Mesodermal cell (in vitro differentiated cells): ENCODE measurements at regions not wholly inside any gene's neighbourhood (a gene's known extent, or its start where the extent isn't known, plus 50 kb on each side); places are given as distances from the start of the nearest gene placed in this dataset.

Experiments used
- H3K27ac ChIP-seq: 2 replicates; pipeline ENCODE4 v1.7.0; 2013; ENCODE audit warnings: mild to moderate bottlenecking, low read depth, low read length, moderate library complexity; ENCODE audit not compliant: severe bottlenecking
- H3K36me3 ChIP-seq: 2 replicates; pipeline ENCODE4 v1.7.1; 2013; ENCODE audit warnings: mild to moderate bottlenecking, low read length, moderate library complexity; ENCODE audit not compliant: control insufficient read depth, insufficient read depth
- H3K4me1 ChIP-seq: one replicate; pipeline ENCODE4 v1.7.1; 2013; ENCODE audit warnings: mild to moderate bottlenecking, low read length; ENCODE audit not compliant: insufficient read depth, control insufficient read depth, poor library complexity, severe bottlenecking
- H3K4me3 ChIP-seq: 2 replicates; pipeline ENCODE4 v1.7.0; 2013; ENCODE audit warnings: low read length, control low read depth, mild to moderate bottlenecking; ENCODE audit not compliant: insufficient read depth, poor library complexity, severe bottlenecking; ENCODE audit errors: extremely low read depth
- H3K9me3 ChIP-seq: 2 replicates; pipeline ENCODE4 v1.7.1; 2013; ENCODE audit warnings: mild to moderate bottlenecking, low read length, moderate library complexity; ENCODE audit not compliant: control insufficient read depth
- WGBS, 2 experiments: methylation state at CpG; one replicate each; pipeline ENCODE4 v1.1.5; 2013; ENCODE audit warnings: missing lambda C conversion rate in 2 of 2; ENCODE audit not compliant: insufficient coverage in 2 of 2; 5-methylcytosine and 5-hydroxymethylcytosine counted together

DNA sequence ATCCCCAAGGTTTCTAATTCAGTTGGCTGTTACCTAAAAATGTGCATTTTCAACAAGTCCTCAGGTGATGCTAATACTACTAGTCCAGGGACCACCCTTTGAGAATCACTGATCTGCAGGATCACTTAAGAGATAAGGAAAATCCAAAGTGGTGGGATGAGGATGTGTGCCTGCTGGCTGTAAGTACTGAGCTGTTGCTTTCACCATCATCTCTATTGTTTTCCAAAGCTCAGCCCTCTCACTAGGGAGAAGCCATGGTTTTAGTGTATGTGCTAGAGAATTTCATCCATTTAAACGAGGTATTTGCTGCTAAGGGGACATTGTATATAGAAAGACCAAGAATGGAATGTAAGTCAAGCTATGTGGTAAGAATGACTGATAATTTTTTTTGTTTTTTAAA, 202.3 kb downstream of the KIF21A start:
- 20 to 57% methylated on average over 1 of the region's 1 CpG for WGBS, 2 experiments
- peaks cover 24% of the 10 kb centered on the region for H3K4me1 ChIP-seq
- no peak overlapping the region for H3K4me3 ChIP-seq
- H3K36me3 ChIP-seq: no peaks in the 10 kb centered on the region
- peak overlapping the region; percentile 24 for H3K27ac ChIP-seq
- no peaks in the 10 kb centered on the region for H3K9me3 ChIP-seq

DNA sequence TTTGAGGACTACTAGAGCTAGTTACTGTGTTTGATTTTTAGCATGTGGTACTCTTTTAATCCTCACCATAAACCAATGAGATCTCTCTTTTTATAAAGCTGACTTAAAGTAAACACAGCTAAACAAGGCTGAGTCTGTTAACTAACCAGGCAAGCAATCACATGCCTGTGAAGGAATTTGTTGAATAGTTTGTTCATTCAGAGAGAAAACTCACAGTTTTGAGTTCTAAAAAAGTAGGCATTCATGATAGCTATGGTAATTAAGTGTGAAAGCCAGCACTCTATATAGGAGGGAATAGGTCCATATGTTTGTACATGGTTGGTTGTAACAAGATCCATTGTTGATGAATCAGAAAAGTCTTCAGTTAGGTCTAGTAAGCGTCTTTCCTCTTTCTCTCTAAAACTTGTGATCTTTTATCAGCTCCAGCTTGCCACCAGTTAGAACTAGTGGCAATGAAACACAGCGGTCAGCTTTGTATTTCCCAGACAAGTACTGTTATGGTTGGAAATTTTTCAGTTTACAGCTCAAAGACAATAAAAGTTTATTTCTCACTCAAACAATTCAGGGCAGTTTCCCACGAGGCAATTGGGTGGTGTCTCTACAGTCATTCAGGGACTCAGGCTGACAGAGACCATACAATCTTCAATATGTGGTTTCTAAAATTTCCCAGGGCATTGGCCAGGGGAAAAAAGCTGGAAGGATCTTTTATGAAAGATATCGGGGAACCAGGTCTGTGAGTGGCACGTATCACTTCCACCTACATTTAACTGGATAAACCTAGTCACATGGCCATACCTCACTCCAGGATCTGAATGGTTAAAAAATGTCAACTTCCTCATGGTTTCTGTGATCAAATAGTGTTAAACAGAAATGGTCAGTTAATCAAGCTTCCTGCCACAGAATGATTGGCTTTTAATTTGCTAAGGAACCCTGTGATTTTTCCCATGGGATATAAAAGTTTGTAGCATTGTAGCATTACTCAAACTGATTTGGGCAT, 203.1 kb downstream of the KIF21A start:
- 100% methylated on average over 1 of the region's 5 CpGs; no CpG with 5 or more reads in 1 of the 2 experiments for WGBS, 2 experiments

GRCh38 chr12:39237004-39237403, 205.9 kb downstream of the KIF21A start:
- Histone ChIP-seq H3K9me3 (no peaks in the 10 kb centered on the region), H3K4me1 (peaks cover 24% of the 10 kb centered on the region), H3K36me3 (no peaks in the 10 kb centered on the region), H3K4me3 (no peak overlapping the region), H3K27ac (no peak overlapping the region)
- WGBS, 2 experiments: no CpG with 5 or more reads among the region's 2 CpGs

More for the DNA sequence above, 203.1 kb downstream of the KIF21A start:
- Histone ChIP-seq H3K4me3 (no peak overlapping the region), H3K36me3 (no peaks in the 10 kb centered on the region), H3K9me3 (no peaks in the 10 kb centered on the region), H3K4me1 (peaks cover 24% of the 10 kb centered on the region), H3K27ac (peak overlapping the region; percentile 71)

GRCh38 chr12:39235990-39236767, 206.7 kb downstream of the KIF21A start:
- 90% methylated on average over 2 of the region's 4 CpGs; no CpG with 5 or more reads in 1 of the 2 experiments for WGBS, 2 experiments
- no peaks in the 10 kb centered on the region for H3K36me3 ChIP-seq
- H3K4me1 ChIP-seq: peaks cover 24% of the 10 kb centered on the region
- H3K27ac ChIP-seq: no peak overlapping the region
- no peaks in the 10 kb centered on the region for H3K9me3 ChIP-seq
- no peak overlapping the region for H3K4me3 ChIP-seq

DNA sequence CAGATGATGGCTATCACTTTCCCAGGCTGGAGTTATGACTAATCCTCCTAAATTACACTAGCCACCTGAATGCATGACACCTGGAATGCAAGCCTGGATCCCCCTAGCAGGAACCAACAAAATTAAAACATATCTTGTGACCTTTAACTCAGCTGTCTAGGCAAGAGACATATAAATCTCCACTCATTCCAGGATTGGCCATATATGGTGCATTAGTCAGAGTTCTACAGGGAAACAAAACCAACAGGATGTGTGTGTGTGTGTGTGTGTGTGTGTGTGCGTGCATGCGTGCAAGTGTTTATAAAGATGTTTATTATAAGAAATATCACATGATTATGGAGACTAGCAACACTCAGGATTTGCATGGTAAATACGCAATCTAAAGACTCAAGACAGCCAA, 212.8 kb downstream of the KIF21A start:
- Histone ChIP-seq H3K4me3 (no peak overlapping the region), H3K4me1 (peaks cover 9% of the 10 kb centered on the region), H3K36me3 (no peaks in the 10 kb centered on the region), H3K27ac (no peak overlapping the region), H3K9me3 (no peaks in the 10 kb centered on the region)
- WGBS, 2 experiments: 100% methylated on average over 1 of the region's 3 CpGs

- no peaks in the 10 kb centered on the region for H3K9me3 ChIP-seq
- no peak overlapping the region for H3K27ac ChIP-seq
- WGBS, 2 experiments: no CpG with 5 or more reads among the region's 2 CpGs
- H3K4me1 ChIP-seq: peaks cover 9% of the 10 kb centered on the region
- no peak overlapping the region for H3K4me3 ChIP-seq
- no peaks in the 10 kb centered on the region for H3K36me3 ChIP-seq
Observed at GRCh38 chr12:39227218-39227617, 215.7 kb downstream of the KIF21A start.

- H3K27ac ChIP-seq: no peak overlapping the region
- no peaks in the 10 kb centered on the region for H3K36me3 ChIP-seq
- H3K9me3 ChIP-seq: no peaks in the 10 kb centered on the region
- peaks cover 9% of the 10 kb centered on the region for H3K4me1 ChIP-seq
- H3K4me3 ChIP-seq: no peak overlapping the region
Observed at GRCh38 chr12:39224971-39225370, 217.9 kb downstream of the KIF21A start.

DNA sequence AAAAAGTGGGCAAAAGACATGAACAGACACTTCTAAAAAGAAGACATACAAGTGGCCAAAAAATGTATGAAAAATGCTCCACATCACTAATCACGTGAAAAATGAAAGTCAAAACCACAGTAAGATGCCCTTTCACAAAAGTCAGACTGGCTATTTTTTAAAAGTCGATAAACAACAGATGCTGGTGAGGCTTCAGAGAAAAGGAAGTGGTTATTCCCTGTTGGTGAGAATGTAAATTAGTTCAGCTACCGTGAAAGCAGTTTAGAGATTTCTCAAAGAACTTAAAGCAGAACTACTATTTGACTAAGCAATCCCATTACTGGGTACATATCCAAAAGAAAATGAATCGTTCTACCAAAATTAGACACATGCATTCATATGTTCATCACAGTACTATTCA, 237.0 kb downstream of the KIF21A start:
- Histone ChIP-seq H3K36me3 (no peaks in the 10 kb centered on the region), H3K4me3 (no peak overlapping the region), H3K27ac (no peak overlapping the region), H3K4me1 (no peaks in the 10 kb centered on the region), H3K9me3 (no peaks in the 10 kb centered on the region)
- WGBS, 2 experiments: 67 to 85% methylated on average over 2 of the region's 4 CpGs

DNA sequence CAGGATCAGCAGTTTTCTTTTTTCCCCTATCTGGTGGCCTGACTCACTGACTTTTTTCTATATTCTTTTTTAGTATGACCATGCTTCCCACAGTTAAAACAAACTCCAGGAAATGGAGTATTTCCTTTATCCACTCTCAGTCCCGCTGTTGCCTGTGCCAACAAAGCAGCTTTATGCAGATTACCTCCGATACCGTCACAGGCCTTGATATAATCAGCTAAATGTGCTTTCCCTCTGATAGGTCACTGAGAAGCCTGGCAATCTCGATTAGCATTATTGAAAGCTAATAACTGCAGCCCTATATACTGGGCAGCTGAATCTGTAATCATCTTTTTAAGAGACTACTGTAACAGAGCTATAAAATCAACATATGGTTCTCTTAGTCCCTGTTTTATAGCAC, 243.6 kb downstream of the KIF21A start:
- H3K27ac ChIP-seq: peak overlapping the region; percentile 75
- H3K9me3 ChIP-seq: no peaks in the 10 kb centered on the region
- peaks cover 17% of the 10 kb centered on the region for H3K4me1 ChIP-seq
- no peaks in the 10 kb centered on the region for H3K36me3 ChIP-seq
- 64 to 69% methylated on average over 4 of the region's 4 CpGs for WGBS, 2 experiments
- H3K4me3 ChIP-seq: no peak overlapping the region

DNA sequence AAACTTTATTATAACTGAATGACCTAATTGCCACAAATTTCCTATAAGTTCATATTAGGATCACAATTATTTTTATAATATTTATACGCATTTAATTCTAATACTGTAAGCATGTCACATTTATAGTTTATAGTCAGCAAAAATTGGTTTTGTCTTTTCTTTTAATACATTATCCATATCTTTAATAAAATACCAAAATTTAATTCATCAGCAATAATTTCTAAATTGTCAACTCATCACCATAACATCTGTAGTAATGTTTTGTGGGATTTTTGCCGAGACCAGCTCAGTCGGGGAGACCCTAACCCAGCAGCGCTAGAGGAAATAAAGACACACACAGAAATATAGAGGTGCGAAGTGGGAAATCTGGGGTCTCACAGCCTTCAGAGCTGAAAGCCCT, 254.2 kb downstream of the KIF21A start:
- H3K4me3 ChIP-seq: no peak overlapping the region
- no peak overlapping the region for H3K27ac ChIP-seq
- no peaks in the 10 kb centered on the region for H3K4me1 ChIP-seq
- no CpG with 5 or more reads among the region's 5 CpGs for WGBS, 2 experiments
- H3K9me3 ChIP-seq: no peaks in the 10 kb centered on the region
- H3K36me3 ChIP-seq: no peaks in the 10 kb centered on the region
